Right renal cortex interstitium (tissue), 3 donors: ENCODE measurements at regions not wholly inside any gene's neighbourhood (a gene's known extent, or its start where the extent isn't known, plus 50 kb on each side); places are given as distances from the start of the nearest gene placed in this dataset.
"Not testable (repeated sequence)": the region's sequence is repeated elsewhere in the genome, so short reads cannot be mapped to it uniquely, and the experiment has no call there.

Experiments
- DNase-seq, 3 donors: peaks; one replicate each; pipeline ENCODE4 v3.0.0-alpha.2; 2013; ENCODE audit warnings: low read depth in 3 of 3, low spot score in 2 of 3

DNA sequence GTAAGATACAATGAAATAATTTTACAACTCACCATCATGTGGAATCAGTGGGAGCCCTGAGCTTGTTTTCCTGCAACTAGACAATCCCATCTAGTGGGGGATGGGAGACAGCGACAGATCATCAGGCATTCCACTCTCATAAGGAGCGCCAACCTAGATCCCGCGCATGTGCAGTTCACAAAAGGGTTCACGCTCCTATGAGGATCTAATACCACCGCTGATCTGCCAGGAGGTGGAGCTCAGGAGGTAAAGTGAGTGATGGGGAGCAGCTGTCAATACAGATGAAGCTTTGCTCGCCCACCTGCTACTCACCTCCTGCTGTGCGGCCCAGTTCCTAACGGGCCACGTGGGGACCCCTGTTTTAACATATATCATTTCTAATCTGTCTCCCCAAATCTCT lies 165.7 kb upstream of the MXRA5 start:
- DNase-seq: not testable (repeated sequence)

DNA sequence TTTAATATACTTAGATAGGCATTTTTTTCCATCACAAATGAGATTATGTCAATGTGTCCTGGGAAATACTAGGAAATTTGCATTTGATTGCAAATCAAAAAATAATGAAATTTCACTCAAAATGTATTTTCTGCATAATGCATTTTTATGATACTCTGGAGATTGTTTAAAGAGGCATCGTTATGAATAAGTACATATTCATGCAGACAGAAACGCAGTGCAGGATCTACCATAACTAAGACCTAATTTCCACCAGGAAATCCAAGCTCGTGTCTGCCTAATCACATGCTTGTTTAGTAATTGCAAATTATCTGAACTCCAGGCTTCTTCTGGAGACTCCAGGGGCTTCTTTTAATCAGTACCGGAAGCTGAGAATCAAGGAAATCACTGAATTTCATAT lies 163.5 kb upstream of the MXRA5 start:
- DNase-seq: no peak

DNA sequence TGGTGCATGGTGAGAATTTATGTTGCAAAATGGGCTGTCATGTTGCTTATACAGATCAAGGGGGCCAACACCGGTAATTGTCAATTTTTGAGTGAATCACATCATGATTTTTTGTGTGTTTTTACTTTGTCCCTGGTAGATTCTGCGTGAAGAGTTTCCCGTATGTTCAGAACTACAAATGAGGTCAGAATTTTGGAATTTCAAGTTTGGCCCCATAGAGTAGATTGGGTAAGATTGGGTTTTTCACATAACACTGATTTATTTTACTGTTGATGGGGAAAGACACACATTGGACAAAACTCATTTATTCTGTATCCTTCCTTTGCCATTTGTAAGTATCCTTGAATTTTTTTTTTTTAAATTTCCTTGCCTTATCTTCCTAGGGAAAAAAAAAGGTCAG lies 158.5 kb upstream of the MXRA5 start:
- DNase-seq: no peak

DNA sequence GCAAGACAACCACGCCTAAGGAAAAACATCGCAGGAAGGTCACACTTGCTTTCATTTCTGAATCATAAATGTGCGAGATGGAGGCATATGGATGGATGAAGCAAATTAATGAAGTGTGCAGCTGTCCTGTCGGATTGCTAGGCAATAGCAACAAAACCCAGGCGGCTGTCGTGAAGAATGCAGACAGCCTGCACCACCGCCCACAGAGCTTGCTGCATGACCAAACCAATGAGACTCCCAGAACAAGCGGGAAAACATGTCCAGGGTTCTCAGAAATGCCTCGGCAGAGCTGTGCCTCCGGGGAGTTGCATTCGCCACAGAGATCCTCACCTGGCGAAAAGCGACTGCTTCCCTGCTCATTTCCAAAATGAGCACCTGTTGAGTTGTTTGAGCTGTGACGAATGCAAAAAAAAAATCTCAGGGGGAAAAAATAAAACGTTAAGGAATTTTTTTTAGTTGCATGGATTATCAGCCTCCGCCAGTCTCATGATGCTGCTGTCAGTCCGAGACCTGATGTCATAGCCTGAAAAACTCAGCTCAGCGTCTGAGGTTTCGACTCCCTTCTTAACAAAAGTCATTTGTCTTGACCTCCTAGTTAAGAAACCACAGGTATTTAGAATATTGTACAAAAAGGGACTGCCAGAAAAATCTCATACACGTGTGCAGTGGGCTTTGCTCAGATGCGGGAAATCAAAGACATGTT lies 155.5 kb upstream of the MXRA5 start:
- peak in 1 of 3 donors; percentile 8 for DNase-seq

DNA sequence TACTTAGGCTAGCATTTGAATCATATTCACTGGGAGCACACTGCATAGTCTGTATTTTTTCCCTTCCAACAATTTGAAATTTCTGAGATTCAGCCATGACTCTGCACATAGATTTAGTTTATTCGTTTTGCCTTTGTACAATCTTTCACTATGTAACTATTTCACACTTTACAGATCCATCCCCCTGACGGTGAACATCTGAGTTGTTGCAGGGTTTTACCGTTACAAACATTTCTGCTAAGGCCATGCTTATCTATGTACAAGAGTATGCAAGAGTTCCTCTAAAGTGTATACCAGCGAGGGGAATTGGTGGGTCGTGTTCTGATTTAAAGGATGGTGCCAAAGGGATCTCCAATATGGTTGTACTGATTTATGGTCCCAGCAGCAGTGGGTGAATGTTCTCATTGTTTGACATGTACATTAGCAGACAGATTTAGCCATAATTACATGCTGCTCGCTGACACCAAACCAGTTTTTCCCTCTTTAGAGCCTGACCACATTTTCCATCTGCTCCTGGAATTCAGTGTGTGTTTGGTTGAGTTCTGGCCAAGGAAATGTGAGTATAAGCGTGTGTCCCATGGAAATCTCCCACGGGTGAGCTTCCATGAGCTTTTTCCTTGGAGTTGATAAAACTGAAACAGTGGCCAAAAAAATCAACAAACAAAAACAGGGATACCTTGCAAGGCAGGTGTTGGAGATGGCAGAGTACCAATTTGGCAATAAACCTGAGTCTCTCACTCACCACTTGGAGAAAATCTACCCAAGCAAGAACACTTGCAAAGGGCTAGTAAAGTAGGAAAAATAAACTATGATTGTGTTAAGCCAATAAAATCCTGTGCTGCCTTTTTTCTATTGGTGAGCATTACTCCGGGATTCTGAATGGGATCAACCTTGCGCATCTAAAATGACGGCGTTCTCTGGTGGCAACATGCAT lies 149.7 kb upstream of the MXRA5 start:
- not testable (repeated sequence) for DNase-seq

DNA sequence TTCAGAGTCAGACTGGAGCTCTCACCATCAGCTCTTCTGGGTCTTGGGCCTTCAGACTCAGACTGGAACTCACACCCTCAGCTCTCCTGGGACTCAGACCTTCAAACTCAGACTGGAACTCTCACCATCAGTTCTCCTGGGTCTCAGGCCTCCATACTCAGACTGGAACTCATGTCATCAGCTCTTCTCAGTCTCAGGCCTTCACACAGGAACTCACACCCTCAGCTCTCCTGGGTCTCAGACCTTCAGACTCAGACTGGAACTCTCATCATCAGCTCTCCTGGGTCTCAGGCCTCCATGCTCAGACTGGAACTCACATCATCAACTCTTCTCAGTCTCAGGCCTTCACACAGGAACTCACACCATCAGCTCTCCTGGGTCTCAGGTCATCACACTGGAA lies 147.2 kb upstream of the MXRA5 start:
- no peak for DNase-seq

DNA sequence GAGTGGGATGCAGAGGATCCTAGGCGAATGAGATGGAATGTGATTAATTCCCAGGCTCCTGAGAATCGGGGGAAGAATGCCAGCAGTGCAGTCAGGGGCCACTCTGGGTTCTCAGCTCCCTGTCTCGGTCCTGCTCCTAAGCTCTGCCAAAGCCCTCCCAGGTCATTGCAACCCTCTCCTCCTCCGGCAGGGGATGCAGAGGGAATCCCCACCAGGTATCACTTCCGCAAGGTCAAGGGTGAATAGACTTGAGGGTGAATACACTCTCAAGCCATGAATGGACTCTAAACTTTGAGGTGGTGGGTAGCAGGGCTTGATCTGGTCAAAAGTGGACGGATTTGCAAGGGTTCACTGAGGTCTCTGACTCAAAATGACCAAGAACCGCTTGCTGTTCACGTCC lies 139.3 kb upstream of the MXRA5 start:
- DNase-seq: no peak

DNA sequence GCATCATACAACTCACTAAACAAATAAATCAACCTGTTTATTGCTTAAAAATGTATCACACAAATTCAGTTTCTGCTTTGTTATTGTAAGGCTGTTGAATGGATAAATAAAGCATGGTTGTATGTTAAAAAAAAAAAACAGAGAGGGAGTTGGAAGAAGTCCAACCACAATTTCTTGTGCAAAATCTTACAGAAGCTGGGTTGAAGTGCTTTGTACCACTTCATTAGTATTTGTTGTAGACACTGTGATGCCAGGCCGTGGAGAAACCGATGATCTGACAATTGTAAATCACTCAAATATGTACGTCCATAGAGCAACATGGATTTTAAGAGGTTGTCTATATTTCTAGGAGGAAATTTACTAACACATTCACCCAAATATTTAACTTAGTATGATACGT lies 132.6 kb upstream of the MXRA5 start:
- no peak for DNase-seq

DNA sequence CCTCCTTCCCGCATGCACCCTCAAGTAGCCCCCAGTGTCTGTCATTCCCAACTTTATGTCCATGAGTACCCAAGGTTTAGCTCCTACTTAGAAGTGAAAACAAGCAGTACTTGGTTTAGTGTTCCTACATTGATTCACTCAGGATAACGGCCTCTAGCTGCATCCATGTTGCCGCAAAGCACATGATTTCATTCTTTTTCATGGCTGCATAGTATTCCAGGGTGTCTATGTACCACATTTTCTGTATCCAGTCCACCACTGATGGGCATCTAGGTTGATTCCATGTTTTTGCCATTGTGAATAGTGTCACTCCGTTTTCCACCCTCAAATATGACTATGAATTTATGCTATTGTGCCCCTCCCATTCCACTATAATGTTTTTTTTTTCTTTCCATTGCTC lies 130.5 kb upstream of the MXRA5 start:
- DNase-seq: no peak

DNA sequence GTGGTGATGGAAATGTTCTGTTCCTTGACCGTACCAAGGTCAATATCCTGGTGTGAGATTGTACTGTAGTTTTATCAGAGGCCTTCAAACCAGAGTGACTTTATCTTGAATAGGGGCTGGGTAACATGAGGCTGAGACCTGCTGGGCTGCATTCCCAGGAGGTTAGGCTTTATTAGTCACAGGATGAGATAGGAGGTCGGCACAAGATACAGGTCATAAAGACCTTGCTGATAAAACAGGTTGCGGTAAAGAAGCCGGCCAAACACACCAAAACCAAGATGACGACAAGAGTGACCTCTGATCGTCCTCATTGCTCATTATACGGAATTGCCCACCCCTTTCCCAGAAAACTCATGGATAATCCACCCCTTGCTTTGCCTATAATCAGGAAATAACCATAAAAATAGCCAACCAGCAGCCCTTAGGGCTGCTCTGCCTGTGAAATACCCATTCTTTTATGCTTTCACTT lies 123.8 kb upstream of the MXRA5 start:
- DNase-seq: not testable (repeated sequence)

DNA sequence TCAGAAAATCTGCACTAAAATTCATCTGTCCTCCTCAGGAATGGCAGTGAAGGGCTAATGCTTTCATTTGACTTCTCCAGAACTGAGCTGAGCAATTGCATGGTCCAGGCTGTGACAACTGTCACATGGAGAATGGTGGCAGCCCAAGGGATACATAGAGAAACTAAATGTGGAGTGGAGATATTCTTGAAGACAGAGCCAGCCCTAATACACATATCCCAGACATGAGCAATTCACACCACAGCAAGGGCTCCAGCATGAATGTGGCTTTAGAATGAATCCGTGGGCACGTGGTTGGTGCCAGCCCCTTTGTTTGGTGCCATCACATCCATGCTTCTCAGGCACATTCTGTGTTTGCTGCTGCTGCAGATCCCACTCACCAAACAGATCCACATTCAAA lies 121.6 kb upstream of the MXRA5 start:
- DNase-seq: no peak

DNA sequence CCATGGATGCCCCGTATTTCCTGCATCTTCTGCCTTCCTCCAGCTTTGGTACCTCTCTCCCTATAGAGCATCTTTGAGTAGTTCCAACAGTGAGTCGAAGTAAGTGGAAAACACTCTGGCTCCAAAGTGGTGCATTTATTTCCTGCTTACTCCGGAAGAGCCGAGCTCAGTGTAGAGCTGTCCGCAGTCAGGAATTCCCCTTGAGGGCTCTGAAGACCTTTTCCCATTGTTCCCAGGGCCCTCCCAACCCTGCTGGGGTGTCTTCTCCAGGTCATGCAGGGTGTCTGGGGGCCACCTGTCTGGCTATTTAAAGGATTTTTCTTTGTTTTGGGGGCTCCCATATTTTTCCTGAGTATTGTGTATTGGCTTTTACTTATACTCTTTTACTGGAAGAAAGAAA lies 118.6 kb upstream of the MXRA5 start:
- no peak for DNase-seq

DNA sequence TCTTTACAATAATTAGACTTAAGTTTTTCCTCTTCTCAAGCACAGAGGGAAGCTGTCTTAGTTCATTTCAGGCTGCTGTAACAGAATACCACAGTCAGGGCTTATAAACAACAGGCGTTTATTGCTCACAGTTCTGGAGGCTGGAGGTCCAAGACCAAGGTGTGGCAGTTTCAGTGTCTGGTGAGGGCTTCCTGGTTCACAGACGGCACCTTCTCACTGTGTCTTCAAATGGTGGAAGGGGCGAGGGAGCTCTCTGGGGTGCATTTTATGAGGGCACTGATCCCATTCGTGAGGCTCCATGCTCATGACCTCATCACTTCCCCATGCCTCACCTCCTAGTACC lies 115.7 kb upstream of the MXRA5 start:
- DNase-seq: no peak

DNA sequence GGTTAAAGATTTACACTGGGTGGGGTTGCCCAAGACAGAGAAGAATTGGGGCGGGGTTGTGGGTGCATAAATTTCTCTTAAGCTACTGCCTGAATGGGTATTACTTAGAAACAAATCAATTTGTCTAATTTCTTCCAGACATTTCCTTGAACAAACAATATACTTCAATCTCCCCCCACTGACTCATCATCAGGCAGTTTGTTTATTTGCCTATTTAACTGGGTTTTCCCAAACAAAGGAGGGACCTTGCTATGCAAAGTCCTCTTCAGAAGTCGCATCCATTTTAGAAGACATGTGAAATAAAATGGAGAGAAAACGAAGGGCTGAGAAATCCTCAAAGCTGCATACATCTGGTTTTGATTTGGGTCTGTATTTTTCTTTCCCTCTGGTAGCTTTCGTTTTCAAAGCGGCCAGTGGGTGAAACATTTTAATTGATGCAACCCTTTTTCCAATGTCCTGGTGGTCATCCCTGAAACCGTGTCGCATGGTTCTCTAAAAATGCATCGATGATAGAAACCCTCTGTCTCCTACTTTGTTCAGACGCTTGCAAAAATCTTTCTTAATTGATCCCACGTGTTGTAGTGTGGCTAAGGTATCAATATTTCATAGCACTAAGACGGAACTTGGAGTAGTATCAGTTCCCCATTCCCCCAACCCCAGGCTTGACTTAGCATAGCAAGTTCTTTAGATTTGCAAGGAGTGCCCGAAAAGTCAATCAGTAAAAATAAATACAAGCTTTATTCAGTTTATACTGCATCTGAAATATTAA lies 115.1 kb upstream of the MXRA5 start:
- DNase-seq: no peak

DNA sequence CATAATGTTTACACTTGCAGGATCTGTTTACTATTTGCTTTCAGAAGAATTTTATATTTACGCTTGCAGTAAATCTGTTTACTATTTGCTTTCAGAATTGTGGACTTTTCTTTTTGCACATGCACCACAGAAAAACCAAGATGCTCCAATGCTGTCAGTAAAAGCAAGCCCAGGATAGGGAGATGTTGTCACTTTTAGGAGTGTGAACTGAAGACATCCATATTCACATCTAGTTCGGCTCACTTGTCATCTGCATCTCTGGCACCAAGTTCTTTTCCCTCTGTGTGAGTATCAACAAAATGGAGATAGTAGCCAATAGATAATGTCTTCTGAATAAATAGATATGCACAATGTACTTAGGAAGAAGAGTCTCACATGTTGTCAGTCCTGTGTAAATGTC lies 109.3 kb upstream of the MXRA5 start:
- DNase-seq: no peak

DNA sequence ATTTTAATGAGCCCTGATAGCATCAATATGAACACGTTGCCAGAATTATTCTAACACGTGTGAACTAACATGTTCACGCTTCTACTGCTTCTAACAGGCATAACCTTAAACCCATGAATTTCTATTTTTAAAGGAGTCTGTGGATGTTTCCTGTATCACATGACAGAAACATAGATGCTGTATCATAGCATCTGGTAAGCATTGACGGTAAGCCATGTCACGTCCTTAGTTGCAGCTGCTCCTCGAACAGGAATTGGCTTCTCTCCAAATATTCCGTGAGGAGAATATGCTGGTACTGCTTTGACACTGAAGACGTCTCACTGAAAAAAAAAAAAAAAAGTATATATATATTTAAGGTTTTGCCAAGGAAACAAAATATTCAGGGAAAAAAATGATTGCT lies 105.1 kb upstream of the MXRA5 start:
- no peak for DNase-seq

DNA sequence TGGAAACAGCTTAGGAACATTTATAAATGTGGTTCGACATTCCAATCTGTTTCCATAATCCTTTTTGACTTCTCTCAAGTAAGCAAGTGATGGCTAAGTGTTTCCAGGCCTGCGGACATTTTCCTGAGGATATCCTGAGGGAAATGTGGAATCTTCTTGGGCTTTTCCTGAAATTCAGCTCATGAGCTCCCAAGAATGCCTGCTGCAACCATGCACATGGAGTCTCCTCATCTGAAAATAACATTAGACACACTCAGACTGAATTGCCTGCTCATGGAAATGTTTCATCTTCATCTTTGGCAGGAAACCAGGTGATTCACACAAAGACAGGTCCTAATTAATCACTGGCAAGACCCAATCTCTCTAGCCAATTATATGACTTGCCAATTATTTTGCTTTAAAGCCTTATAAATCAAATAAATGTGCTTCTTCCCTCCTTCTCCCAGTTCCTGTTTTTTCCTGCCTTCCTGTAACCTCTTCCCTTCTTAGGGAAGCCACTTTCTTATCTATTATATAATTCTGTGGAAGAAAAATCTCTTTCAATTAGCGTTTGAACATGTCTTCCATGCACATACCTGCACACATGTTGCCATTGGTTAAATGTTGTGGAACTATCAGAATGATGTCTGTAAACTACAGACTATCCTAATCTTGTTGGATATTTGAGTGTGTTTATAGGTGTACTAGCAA lies 104.6 kb upstream of the MXRA5 start:
- no peak for DNase-seq

DNA sequence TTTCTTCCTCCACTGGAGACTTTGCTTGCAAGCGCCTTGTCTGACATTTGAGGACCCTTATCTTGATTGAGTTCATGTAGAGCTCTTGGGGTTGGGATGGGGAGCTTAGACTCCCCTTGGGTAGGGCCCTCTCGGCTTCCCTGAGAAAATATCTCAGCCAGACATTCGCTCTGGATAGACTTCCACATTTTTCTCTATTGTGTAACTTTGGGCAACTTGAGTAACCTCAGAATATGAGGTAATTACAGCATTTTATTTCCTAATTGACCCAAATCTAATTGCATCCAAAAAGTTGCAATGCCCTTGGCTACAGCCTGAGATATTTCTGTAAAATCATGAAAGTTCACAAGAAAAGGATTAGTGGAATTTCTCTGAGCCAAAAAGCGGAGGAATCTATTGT lies 102.8 kb upstream of the MXRA5 start:
- no peak for DNase-seq

DNA sequence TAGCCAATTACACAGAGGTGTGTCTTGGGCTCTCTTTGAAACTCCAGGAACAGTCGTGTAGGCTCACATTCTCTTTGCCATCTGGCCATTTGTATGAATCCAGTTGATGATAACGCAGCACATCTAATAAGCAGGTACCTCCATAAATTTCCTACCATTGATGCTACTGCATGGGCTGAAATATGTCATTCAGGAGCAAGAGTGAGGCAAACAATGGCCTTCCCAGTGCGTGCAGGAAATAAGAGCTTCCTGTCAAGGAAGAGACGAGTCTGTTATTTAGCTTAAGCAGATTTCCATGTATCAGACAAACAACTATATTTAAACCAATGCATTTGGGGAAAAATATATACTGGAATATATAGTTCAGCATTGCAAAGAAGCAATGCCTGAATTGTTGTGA lies 102.1 kb upstream of the MXRA5 start:
- DNase-seq: no peak

DNA sequence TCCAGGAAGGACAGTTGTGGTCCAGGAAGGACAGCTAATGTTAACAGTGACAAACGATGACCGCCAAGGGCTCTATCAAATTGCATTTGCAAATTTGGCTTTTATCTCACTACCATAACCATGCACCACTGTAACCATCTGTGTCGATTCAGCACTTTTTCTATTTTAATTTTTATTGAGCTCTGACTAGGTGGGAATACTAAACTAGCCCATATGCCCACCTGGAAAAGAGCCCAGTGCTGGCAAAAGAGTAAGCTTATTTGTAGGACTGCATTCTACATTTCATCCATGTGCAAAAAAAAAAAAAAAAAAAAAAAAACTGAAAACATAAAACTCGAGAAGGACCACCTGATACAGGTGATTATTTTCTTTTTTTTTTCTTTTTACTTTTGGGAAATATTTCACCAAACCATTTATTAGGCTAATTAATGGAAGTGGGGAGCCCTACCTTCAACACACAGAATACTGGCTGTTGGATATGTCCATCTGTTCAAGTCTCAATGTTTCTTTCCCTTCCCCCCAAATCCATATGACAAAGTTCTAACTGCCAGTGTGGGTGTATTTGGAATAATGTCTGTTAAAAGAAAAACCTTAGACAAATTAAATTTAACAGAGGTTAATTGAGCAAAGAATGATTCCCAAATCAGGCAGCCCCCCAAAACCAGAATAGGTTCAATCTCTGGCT lies 99.5 kb upstream of the MXRA5 start:
- DNase-seq: no peak
